GDM1 (cell line): ENCODE measurements at regions not wholly inside any gene's neighbourhood (a gene's known extent, or its start where the extent isn't known, plus 50 kb on each side); places are given as distances from the start of the nearest gene placed in this dataset.
A peak's percentile ranks its signal among the peaks of the same experiment; 100 is the strongest.
"Not testable (repeated sequence)": the region's sequence is repeated elsewhere in the genome, so short reads cannot be mapped to it uniquely, and the experiment has no call there.

Source experiments
- DNase-seq: peaks from one replicate; lab custom pipeline; 2025; lab: John Stamatoyannopoulos, UW

GRCh38 chr12:25424211-25424731 lies 128.8 kb downstream of the LMNTD1 start:
- no peak for DNase-seq

GRCh38 chr12:25423355-25424050 lies 129.6 kb downstream of the LMNTD1 start:
- DNase-seq = no peak

- no peak for DNase-seq
Observed at GRCh38 chr12:25422241-25422640, 130.8 kb downstream of the LMNTD1 start.

- no peak for DNase-seq
Observed at GRCh38 chr12:25421651-25422167, 131.4 kb downstream of the LMNTD1 start.

GRCh38 chr12:25420116-25420515 lies 133.0 kb downstream of the LMNTD1 start:
- DNase-seq = no peak

GRCh38 chr12:25419595-25419994 lies 133.5 kb downstream of the LMNTD1 start:
- no peak for DNase-seq

GRCh38 chr12:25417071-25417470 lies 136.0 kb downstream of the LMNTD1 start:
- no peak for DNase-seq

GRCh38 chr12:25416516-25416915 lies 136.6 kb downstream of the LMNTD1 start:
- DNase-seq = no peak

- no peak for DNase-seq
Observed at GRCh38 chr12:25415004-25415403, 138.1 kb downstream of the LMNTD1 start.

GRCh38 chr12:25412735-25413134 lies 140.3 kb downstream of the LMNTD1 start:
- DNase-seq = no peak

- DNase-seq = no peak
Observed at GRCh38 chr12:25404955-25405354, 148.1 kb downstream of the LMNTD1 start.

- no peak for DNase-seq
Observed at GRCh38 chr12:25401547-25402345, 151.0 kb upstream of the KRAS start.

GRCh38 chr12:25397001-25397400 lies 146.3 kb upstream of the KRAS start:
- DNase-seq = no peak

GRCh38 chr12:25395227-25395626 lies 144.5 kb upstream of the KRAS start:
- DNase-seq = no peak

- DNase-seq = not testable (repeated sequence)
Observed at GRCh38 chr12:25394775-25395174, 144.0 kb upstream of the KRAS start.

- no peak for DNase-seq
Observed at GRCh38 chr12:25394025-25394424, 143.3 kb upstream of the KRAS start.

- DNase-seq = not testable (repeated sequence)
Observed at GRCh38 chr12:25391346-25391745, 140.6 kb upstream of the KRAS start.

- no peak for DNase-seq
Observed at GRCh38 chr12:25388183-25388582, 137.5 kb upstream of the KRAS start.

GRCh38 chr12:25387732-25388050 lies 137.0 kb upstream of the KRAS start:
- DNase-seq = no peak

GRCh38 chr12:25386831-25387731 lies 136.4 kb upstream of the KRAS start:
- peak; percentile 59 for DNase-seq

- no peak for DNase-seq
Observed at GRCh38 chr12:25384893-25385248, 134.1 kb upstream of the KRAS start.
